GM18909 (cell line): ENCODE measurements at regions not wholly inside any gene's neighbourhood (a gene's known extent, or its start where the extent isn't known, plus 50 kb on each side); places are given as distances from the start of the nearest gene placed in this dataset.

Experiments
- ATAC-seq: cut with Tn5 transposase; IDR thresholded peaks from one replicate; pipeline ENCODE4 v1.9.1; 2021; ENCODE audit warnings: mild to moderate bottlenecking; ENCODE audit not compliant: unreplicated experiment, poor library complexity

DNA sequence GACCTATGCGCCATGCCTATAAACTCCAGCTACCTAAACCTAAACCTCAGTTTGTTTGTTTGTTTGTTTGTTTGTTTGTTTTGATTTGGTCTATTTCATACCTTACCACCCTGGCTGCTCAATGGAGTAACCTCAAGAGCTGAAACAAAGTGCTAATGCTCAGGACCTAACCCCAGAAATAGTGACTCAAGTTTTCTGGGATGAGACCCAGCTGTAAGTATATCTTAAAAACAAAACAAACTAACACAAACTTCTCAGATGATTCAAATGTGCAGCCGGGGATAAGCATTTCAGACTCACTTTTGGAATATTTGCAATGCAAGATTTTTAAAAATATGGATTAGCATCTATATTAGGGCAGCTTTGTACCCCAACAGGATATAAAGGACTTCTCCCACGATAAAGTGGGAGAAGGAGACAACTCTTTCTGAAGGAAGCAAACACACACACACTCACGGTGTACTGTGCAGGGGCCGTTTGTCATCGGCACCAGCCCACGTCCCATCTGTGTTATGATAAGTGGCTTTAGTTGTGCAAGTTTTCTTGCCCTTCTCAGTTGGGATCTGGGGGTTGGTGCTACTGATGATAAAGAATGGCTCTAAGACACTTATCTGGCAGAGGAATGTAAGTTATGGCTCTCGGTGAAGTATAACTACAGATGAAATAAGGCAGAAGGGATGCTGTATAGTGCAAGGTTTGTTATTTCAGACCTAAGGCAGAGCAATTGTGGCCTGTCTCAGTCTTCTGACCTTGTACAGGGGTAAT, 516.7 kb upstream of the TMEM132C start:
- ATAC-seq, result no peak

DNA sequence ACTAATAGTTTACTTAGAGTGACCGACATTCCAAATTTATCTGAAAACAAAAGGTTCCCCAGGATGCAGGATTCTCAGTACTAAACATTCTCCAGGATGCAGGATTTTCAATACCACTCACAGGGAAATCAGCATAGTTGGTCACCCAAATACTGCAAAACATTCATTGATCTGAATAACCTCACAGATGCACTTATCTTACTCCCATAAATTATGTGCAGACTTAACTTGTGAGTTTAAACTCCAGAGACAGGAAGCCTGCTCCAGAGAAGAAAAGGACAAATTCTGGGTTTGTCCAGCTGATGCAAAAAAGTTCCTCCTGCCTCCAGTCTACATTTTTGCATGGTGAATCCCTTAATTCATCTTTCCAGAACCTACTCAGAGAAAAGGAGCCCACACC, 514.2 kb upstream of the TMEM132C start:
- no peak for ATAC-seq

- ATAC-seq, result no peak
These were observed 506.6 kb upstream of the TMEM132C start for GRCh38 chr12:127760357-127760756.

- ATAC-seq, result no peak
These were observed 506.0 kb upstream of the TMEM132C start for GRCh38 chr12:127760996-127761395.

- ATAC-seq, result no peak
These were observed 505.1 kb upstream of the TMEM132C start for GRCh38 chr12:127761880-127762279.

GRCh38 chr12:127767656-127768055, 499.3 kb upstream of the TMEM132C start:
- no peak for ATAC-seq

GRCh38 chr12:127770118-127770517, 496.9 kb upstream of the TMEM132C start:
- ATAC-seq, result no peak

DNA sequence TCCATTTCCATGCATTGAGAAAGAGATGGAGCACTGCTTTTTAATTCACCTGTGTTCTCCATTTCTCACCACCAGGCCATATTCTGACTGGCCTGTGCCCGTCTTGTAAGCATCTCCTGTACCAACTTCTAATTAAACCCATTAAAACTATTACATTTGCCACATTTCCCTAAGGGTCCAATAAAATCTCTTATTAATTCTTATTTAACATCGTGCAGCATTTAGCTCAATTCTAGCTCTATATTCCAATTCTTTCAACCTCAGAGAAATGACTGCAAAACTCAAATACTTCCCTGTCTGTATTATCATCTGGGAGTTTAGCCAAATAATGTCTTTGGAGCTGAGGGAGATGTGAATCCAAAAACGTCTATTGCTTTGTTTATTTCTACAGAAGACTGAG, 495.4 kb upstream of the TMEM132C start:
- ATAC-seq, result no peak

DNA sequence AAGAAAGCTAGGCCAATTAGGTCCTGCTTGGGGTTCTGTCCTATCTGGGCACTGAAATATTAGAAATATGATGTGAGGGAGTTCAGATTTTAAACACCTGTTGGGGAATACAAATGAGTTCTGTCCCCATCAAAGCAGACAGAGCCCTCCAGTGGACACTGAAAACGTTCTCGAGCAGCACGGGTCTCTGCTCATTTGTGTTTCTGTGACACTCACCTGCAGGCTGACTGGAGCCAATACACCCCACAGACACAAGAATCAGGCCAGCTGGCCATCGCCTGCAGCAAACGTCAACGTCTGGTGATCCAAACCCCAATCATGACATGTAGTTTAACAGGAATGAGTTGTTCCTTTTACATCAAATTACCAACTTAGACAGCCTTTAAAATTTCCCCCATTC, 493.4 kb upstream of the TMEM132C start:
- no peak for ATAC-seq

GRCh38 chr12:127774828-127775227, 492.1 kb upstream of the TMEM132C start:
- no peak for ATAC-seq

DNA sequence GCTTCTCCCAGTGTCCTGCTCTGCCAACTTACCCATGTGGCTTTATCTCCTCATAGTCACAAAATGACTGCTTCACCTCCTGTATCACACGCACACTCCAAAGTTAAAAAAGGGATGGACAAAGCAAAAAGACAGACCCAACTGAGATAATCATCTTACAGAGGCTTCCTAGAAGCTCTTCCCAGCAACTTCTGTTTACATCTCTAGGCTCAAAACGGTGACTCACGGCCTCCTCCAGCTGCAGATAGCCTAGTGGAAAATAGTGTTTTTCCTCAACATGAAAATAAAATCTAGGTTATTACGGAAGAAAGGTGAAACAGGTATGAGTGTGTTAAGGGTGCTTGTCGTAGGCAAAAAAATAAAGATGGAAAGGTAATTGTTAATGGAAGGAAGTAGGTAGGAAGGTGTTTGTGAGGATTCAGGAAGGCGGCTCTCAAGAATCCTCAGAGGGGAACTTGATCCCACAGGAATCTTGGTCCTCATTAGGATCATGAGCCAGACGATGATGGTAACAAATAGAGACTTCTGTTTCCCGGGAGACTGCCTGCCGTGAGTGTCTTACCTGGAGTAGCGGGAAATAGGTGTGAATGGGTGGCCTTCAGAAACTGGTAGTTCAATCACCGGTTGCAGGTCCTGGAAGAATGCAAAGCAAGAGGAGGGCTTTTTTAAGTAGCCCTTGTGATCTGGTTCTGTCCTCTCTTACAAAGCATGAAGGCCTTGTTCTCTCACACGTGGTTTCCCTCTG, 487.5 kb upstream of the TMEM132C start:
- no peak for ATAC-seq

GRCh38 chr12:127780881-127781280, 486.1 kb upstream of the TMEM132C start:
- ATAC-seq, result no peak

DNA sequence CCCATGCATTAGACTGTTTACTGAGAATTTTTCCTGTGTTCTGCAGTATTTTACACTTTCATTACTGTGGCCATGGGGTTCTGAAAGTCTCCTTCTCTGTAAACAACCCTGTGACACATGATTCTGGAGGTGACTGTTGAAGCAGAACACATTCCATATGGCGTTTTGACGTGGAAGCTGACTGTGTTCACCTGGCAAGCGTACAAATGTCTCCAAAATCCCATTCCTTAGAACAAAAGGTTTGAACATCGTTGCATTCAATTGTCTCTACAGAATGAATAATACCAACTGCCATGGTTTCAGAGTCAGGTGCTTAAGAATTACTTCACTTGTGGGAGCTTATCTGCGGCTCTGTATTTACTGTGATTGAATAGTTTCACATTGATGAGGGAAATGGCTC, 485.6 kb upstream of the TMEM132C start:
- no peak for ATAC-seq

DNA sequence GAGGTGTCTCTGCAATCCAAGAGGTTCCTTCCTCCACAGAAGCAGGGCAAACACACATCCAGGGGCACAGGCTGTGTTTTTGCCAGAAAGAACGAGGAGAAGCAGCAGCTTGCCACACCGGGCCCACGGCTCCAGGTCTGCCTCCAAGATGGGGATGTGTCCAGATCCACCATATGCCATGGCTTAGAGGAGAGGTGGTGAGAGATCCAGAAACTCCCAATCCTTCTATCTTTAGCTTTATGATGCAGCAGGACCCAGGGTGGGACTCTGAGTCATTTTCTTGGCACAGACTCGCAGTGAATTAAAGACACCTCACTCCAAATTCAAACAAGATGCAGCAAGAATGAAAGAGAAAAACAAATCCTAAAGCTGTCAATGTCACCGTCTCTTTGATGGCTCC, 481.4 kb upstream of the TMEM132C start:
- ATAC-seq, result no peak

- no peak for ATAC-seq
These were observed 480.9 kb upstream of the TMEM132C start for GRCh38 chr12:127785986-127786590.

- no peak for ATAC-seq
These were observed 479.4 kb upstream of the TMEM132C start for GRCh38 chr12:127787544-127787943.

- no peak for ATAC-seq
These were observed 476.6 kb upstream of the TMEM132C start for GRCh38 chr12:127790376-127790775.

DNA sequence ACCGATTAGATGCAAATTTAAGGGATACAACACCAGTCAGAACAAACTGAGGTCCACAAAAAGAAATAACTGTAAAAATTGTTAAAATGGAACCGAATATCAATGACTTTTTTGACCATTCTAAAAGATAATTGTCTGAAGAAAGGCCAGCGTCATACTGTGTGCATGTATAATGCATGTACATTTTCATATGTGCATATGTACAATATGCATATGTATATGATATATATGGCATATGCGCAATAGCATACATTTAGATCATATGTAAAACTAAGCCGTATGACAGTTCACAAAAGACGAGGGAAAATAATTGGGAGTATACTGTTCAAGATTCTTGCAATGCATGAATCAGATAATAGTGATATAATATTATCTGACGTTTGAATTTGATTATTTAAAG, 475.8 kb upstream of the TMEM132C start:
- no peak for ATAC-seq

GRCh38 chr12:127797918-127798317, 469.1 kb upstream of the TMEM132C start:
- ATAC-seq, result no peak

GRCh38 chr12:127802271-127802670, 464.7 kb upstream of the TMEM132C start:
- no peak for ATAC-seq

- ATAC-seq, result no peak
These were observed 463.4 kb upstream of the TMEM132C start for GRCh38 chr12:127803545-127803944.
